SK-N-SH (cell line): ENCODE measurements at regions not wholly inside any gene's neighbourhood (a gene's known extent, or its start where the extent isn't known, plus 50 kb on each side); places are given as distances from the start of the nearest gene placed in this dataset.

Experiments
- CTCF ChIA-PET: fragments of 300-600, 350-600 bp; formaldehyde crosslinking; extraction: SDS; loops from one replicate; lab custom pipeline; 2021; lab: Yijun Ruan, JAX
- POLR2A ChIA-PET: fragments of 350-600 bp; sonication (Branson Sonifier 250); formaldehyde crosslinking; extraction: SDS; loops from one replicate; lab custom pipeline; 2020; ENCODE audit warnings: antibody characterized with exemption, inconsistent platforms; lab: Yijun Ruan, JAX
- DNase-seq: peaks from one replicate; pipeline ENCODE4 v3.0.0; 2012
- H2AFZ ChIP-seq: fragments of 200-600 bp; sonication (generic); 2 replicates; pipeline ENCODE4 v1.8.1; 2016; ENCODE audit warnings: antibody characterized with exemption, mild to moderate bottlenecking, low read depth
- H3F3A ChIP-seq: fragments of 200-600 bp; sonication (generic); replicated peaks from 2 replicates; pipeline ENCODE3; 2016; ENCODE audit warnings: antibody characterized with exemption, mild to moderate bottlenecking; ENCODE audit not compliant: insufficient read depth
- H3K27ac ChIP-seq, 2 experiments: fragments of 200-500 bp in 1 of 2; fragments of 200-600 bp in 1 of 2; sonication (Bioruptor generic) in 1 of 2; sonication (generic), shearing (Covaris generic) in 1 of 2; 2 replicates each; pipeline versions ENCODE4 v1.5.1 to v1.6.1; 2014 to 2016; ENCODE audit warnings: low read depth in 2 of 2, inconsistent platforms in 1 of 2, low read length in 1 of 2, mild to moderate bottlenecking in 1 of 2, mixed read lengths in 1 of 2
- H3K27me3 ChIP-seq: fragments of 200-600 bp; sonication (generic), shearing (Covaris generic); 2 replicates; pipeline ENCODE4 v1.6.1; 2016; ENCODE audit warnings: mixed run types; ENCODE audit not compliant: insufficient read depth
- H3K36me3 ChIP-seq, 2 experiments: fragments of 200-500 bp in 1 of 2; fragments of 200-600 bp in 1 of 2; sonication (Bioruptor generic) in 1 of 2; sonication (generic) in 1 of 2; replicated peaks in 1 of 2; 2 replicates each; pipeline versions ENCODE3 to v1.5.1; 2014 to 2016; ENCODE audit warnings: low read length in 1 of 2, mild to moderate bottlenecking in 1 of 2; ENCODE audit not compliant: insufficient read depth in 2 of 2, control insufficient read depth in 1 of 2
- H3K4me1 ChIP-seq, 2 experiments: fragments of 200-500 bp in 1 of 2; fragments of 200-600 bp in 1 of 2; sonication (Bioruptor generic) in 1 of 2; sonication (generic), shearing (Covaris generic) in 1 of 2; 2 replicates each; pipeline versions ENCODE4 v1.5.1 to v1.6.1; 2014 to 2016; ENCODE audit warnings: low read depth in 1 of 2, low read length in 1 of 2, mixed run types in 1 of 2; ENCODE audit not compliant: insufficient read depth in 2 of 2, control insufficient read depth in 1 of 2
- H3K4me2 ChIP-seq: fragments of 200-600 bp; sonication (generic), shearing (Covaris generic); 2 replicates; pipeline ENCODE4 v1.6.1; 2017; ENCODE audit warnings: mixed run types
- H3K4me3 ChIP-seq, 2 experiments: fragments of 200-500 bp in 1 of 2; fragments of 200-600 bp in 1 of 2; sonication (Bioruptor generic) in 1 of 2; sonication (generic), shearing (Covaris generic) in 1 of 2; 2 replicates each; pipeline versions ENCODE4 v1.5.1 to v1.8.1; 2014 to 2016; ENCODE audit warnings: low read depth in 2 of 2, inconsistent platforms in 1 of 2, low read length in 1 of 2, mild to moderate bottlenecking in 1 of 2, mixed read lengths in 1 of 2, moderate library complexity in 1 of 2
- H3K79me2 ChIP-seq: fragments of 200-600 bp; sonication (generic); 2 replicates; pipeline ENCODE4 v1.8.1; 2017; ENCODE audit warnings: mild to moderate bottlenecking; ENCODE audit not compliant: insufficient read depth
- H3K9ac ChIP-seq: fragments of 200-600 bp; sonication (generic); 2 replicates; pipeline ENCODE4 v1.6.1; 2017; ENCODE audit warnings: mixed run types
- H3K9me2 ChIP-seq: fragments of 200-600 bp; sonication (generic); 2 replicates; pipeline ENCODE4 v1.6.1; 2017; ENCODE audit warnings: mixed run types
- H3K9me3 ChIP-seq: fragments of 200-600 bp; sonication (generic); 2 replicates; pipeline ENCODE4 v1.6.1; 2017; ENCODE audit warnings: mixed run types, mild to moderate bottlenecking, moderate library complexity
- H4K20me1 ChIP-seq: fragments of 200-600 bp; sonication (generic); 2 replicates; pipeline ENCODE4 v1.6.1; 2017; ENCODE audit warnings: mild to moderate bottlenecking, mixed run types; ENCODE audit not compliant: insufficient read depth
- CHD2 ChIP-seq: fragments of 150-350 bp; IDR thresholded peaks from 2 replicates; pipeline ENCODE4 v1.6.1; 2018; ENCODE audit warnings: low read length; ENCODE audit not compliant: partially characterized antibody
- EZH2phosphoT487 ChIP-seq: fragments of 200-600 bp; sonication (generic); IDR thresholded peaks from 2 replicates; pipeline ENCODE4 v1.6.1; 2017; ENCODE audit warnings: low read depth, mixed run types, mild to moderate bottlenecking, antibody characterized with exemption, moderate library complexity, borderline replicate concordance
- FOXM1 ChIP-seq: IDR thresholded peaks from 2 replicates; pipeline ENCODE4 v1.4.0; 2012; ENCODE audit warnings: low read depth, mild to moderate bottlenecking
- GABPA ChIP-seq: IDR thresholded peaks from 2 replicates; pipeline ENCODE4 v1.4.0; 2012; ENCODE audit warnings: low read depth, mild to moderate bottlenecking
- GATA2 ChIP-seq: sonication (generic); formaldehyde crosslinking; IDR thresholded peaks from 2 replicates; pipeline ENCODE4 v1.5.0; 2020; ENCODE audit warnings: mild to moderate bottlenecking, missing genetic modification reagents
- MAX ChIP-seq: IDR thresholded peaks from 2 replicates; pipeline ENCODE4 v1.4.0; 2012; ENCODE audit warnings: low read depth
- MEF2A ChIP-seq: IDR thresholded peaks from 2 replicates; pipeline ENCODE4 v1.4.0; 2012; ENCODE audit warnings: low read depth, borderline replicate concordance
- MXI1 ChIP-seq: IDR thresholded peaks from 2 replicates; pipeline ENCODE4 v1.6.1; 2012; ENCODE audit warnings: mild to moderate bottlenecking, low read depth, low read length, improper control_type of control experiment
- RAD21 ChIP-seq: IDR thresholded peaks from 2 replicates; pipeline ENCODE4 v1.6.1; 2012; ENCODE audit warnings: mild to moderate bottlenecking, low read length
- REST ChIP-seq: IDR thresholded peaks from 2 replicates; pipeline ENCODE4 v1.6.1; 2012; ENCODE audit warnings: mild to moderate bottlenecking, low read depth, low read length, moderate library complexity
- RXRA ChIP-seq: IDR thresholded peaks from 2 replicates; pipeline ENCODE4 v1.4.0; 2012; ENCODE audit warnings: low read depth, mild to moderate bottlenecking, borderline replicate concordance
- SMC3 ChIP-seq: IDR thresholded peaks from 2 replicates; pipeline ENCODE4 v1.6.1; 2012; ENCODE audit warnings: low read depth, low read length, improper control_type of control experiment
- TCF12 ChIP-seq: IDR thresholded peaks from 2 replicates; pipeline ENCODE4 v1.4.0; 2012
- TEAD4 ChIP-seq: IDR thresholded peaks from 2 replicates; pipeline ENCODE4 v1.4.0; 2012; ENCODE audit warnings: mild to moderate bottlenecking, borderline replicate concordance; ENCODE audit not compliant: insufficient read depth
- ZBTB33 ChIP-seq: IDR thresholded peaks from 2 replicates; pipeline ENCODE4 v1.4.0; 2012; ENCODE audit warnings: low read depth, borderline replicate concordance
- WGBS: methylation state at CpG from one replicate; pipeline ENCODE4 v1.1.6; 2017; ENCODE audit warnings: low lambda C conversion rate; 5-methylcytosine and 5-hydroxymethylcytosine counted together

GRCh38 chr17:34451313-34451712 is 88.3 kb upstream of the CCL1 start:
- Histone ChIP-seq H3K36me3 (no peaks in the 10 kb centered on the region), H4K20me1 (peaks cover 4% of the 10 kb centered on the region; the same call in 1 of the 2 replicates), H3K4me3 (no peak overlapping the region), H3K27ac (no peak overlapping the region), H3K9me2 (no peaks in the 10 kb centered on the region), H3K9ac (no peak overlapping the region), H3K4me2 (no peak overlapping the region), H3K79me2 (no peaks in the 10 kb centered on the region), H2AFZ (no peak overlapping the region), H3K9me3 (no peaks in the 10 kb centered on the region), H3K27me3 (no peaks in the 10 kb centered on the region), H3F3A (no peaks in the 10 kb centered on the region), H3K4me1 (no peaks in the 10 kb centered on the region)
- ChIA-PET POLR2A (no interaction called here), CTCF (no interaction called here)
- TF ChIP-seq GABPA (no peak), TEAD4 (no peak), GATA2 (no peak), CHD2 (no peak), RXRA (no peak), MAX (no peak), REST (peak; percentile 80; the same call in 1 of the 2 replicates)
- no peak for DNase-seq
- WGBS: 58% methylated on average over 2 of the region's 2 CpGs

GRCh38 chr17:34447406-34447805 is 84.4 kb upstream of the CCL1 start:
- H3K79me2 ChIP-seq: no peaks in the 10 kb centered on the region
- ChIA-PET CTCF (interaction anchor here (0.6 to 1.7 kb wide), 4 partner anchors 27 to 1092 kb away, joined by 3 to 4 read pairs (median 4); no protein-coding TSS in a partner anchor), POLR2A (no interaction called here)
- no peaks in the 10 kb centered on the region for H3K27me3 ChIP-seq
- whole genome bisulfite sequencing: 4% methylated on average over 3 of the region's 3 CpGs
- no peaks in the 10 kb centered on the region for H3K4me1 ChIP-seq
- H4K20me1 ChIP-seq: peaks cover 4% of the 10 kb centered on the region; the same call in 1 of the 2 replicates
- no peak overlapping the region for H3K9ac ChIP-seq
- no peak overlapping the region for H3K4me2 ChIP-seq
- DNase-seq: no peak
- H3K36me3 ChIP-seq: no peaks in the 10 kb centered on the region
- no peak overlapping the region for H3K27ac ChIP-seq
- H3K9me3 ChIP-seq: no peaks in the 10 kb centered on the region
- no peak overlapping the region for H2AFZ ChIP-seq
- no peaks in the 10 kb centered on the region for H3K9me2 ChIP-seq
- TF ChIP-seq EZH2phosphoT487: no peak
- TF ChIP-seq TCF12: no peak
- TF ChIP-seq ZBTB33: no peak
- TF ChIP-seq MEF2A: no peak
- no peak for TF ChIP-seq SMC3
- TF ChIP-seq RAD21: no peak
- TF ChIP-seq MXI1: no peak
- TF ChIP-seq FOXM1: no peak
- TF ChIP-seq, all 33 proteins: peak for 0
- H3K4me3 ChIP-seq: no peak overlapping the region
- no peaks in the 10 kb centered on the region for H3F3A ChIP-seq
